Brain microvascular endothelial cell (primary cell): ENCODE measurements at regions not wholly inside any gene's neighbourhood (a gene's known extent, or its start where the extent isn't known, plus 50 kb on each side); places are given as distances from the start of the nearest gene placed in this dataset.
"Not testable (repeated sequence)": the region's sequence is repeated elsewhere in the genome, so short reads cannot be mapped to it uniquely, and the experiment has no call there.

Experiments used
- DNase-seq: peaks from one replicate; pipeline ENCODE4 v3.0.0-alpha.2; 2020
- H3K27ac ChIP-seq: fragments of 250-450 bp; sonication (Bioruptor Pico); 2 replicates; pipeline ENCODE4 v1.5.1; 2020; ENCODE audit warnings: mild to moderate bottlenecking, moderate library complexity
- H3K27me3 ChIP-seq: fragments of 250-450 bp; sonication (Bioruptor Pico); replicated peaks from 2 replicates; pipeline ENCODE4 v1.5.1; 2020; ENCODE audit warnings: mild to moderate bottlenecking
- H3K36me3 ChIP-seq: fragments of 250-450 bp; sonication (Bioruptor Pico); replicated peaks from 2 replicates; pipeline ENCODE4 v1.5.1; 2020; ENCODE audit warnings: mild to moderate bottlenecking
- H3K4me3 ChIP-seq: 2 replicates; pipeline ENCODE4 v1.5.1; 2011; ENCODE audit warnings: low read depth, mild to moderate bottlenecking, control low read depth, low read length, moderate library complexity
- in situ Hi-C: cut with HindIII; loops from 2 replicates; pipeline ENCODE4 v1.10.0; 2017; ENCODE audit warnings: low sequenced_read_pairs, low pct_ligation_motif_present
- TF ChIP-seq, protein P1 (sequence below): IDR thresholded peaks from 2 replicates; pipeline ENCODE4 v1.5.1; 2011; ENCODE audit warnings: low read depth, mild to moderate bottlenecking, moderate library complexity, low read length, control low read depth, inconsistent platforms; ENCODE audit errors: missing control alignments

DNA sequence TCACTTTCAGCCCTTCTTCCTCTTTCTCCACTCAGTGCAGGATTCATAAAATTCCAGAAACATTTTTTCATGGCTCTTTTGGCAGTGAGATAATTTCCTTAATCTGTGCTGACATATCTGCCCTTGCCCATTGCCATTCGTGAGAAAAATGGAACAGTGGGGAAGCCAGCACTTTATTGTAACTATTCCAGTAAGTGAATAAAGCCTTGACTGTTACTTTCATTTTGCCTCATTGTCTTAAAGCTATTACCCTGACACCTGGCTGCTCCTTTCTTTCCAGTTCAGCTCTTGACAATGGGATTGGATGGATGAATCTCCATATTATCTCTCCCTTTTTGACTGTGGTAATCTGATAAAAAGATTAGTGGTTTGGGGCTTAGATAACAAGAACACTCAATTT, 1068.1 kb upstream of the PCDH20 start:
- Histone ChIP-seq H3K27ac (no peak overlapping the region), H3K4me3 (no peak overlapping the region), H3K27me3 (no peaks in the 10 kb centered on the region), H3K36me3 (no peaks in the 10 kb centered on the region)
- in situ Hi-C loops, result no loop called here
- DNase-seq, result no peak
- TF ChIP-seq, protein P1, sequence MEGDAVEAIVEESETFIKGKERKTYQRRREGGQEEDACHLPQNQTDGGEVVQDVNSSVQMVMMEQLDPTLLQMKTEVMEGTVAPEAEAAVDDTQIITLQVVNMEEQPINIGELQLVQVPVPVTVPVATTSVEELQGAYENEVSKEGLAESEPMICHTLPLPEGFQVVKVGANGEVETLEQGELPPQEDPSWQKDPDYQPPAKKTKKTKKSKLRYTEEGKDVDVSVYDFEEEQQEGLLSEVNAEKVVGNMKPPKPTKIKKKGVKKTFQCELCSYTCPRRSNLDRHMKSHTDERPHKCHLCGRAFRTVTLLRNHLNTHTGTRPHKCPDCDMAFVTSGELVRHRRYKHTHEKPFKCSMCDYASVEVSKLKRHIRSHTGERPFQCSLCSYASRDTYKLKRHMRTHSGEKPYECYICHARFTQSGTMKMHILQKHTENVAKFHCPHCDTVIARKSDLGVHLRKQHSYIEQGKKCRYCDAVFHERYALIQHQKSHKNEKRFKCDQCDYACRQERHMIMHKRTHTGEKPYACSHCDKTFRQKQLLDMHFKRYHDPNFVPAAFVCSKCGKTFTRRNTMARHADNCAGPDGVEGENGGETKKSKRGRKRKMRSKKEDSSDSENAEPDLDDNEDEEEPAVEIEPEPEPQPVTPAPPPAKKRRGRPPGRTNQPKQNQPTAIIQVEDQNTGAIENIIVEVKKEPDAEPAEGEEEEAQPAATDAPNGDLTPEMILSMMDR, result no peak

- TF ChIP-seq, protein P1, result no peak
- no peaks in the 10 kb centered on the region for H3K36me3 ChIP-seq
- no peaks in the 10 kb centered on the region for H3K27me3 ChIP-seq
- in situ Hi-C loops, result no loop called here
- H3K27ac ChIP-seq, result no peak overlapping the region
- no peak overlapping the region for H3K4me3 ChIP-seq
- no peak for DNase-seq
Measured at GRCh38 chr13:62482351-62482750, 1066.7 kb upstream of the PCDH20 start.

DNA sequence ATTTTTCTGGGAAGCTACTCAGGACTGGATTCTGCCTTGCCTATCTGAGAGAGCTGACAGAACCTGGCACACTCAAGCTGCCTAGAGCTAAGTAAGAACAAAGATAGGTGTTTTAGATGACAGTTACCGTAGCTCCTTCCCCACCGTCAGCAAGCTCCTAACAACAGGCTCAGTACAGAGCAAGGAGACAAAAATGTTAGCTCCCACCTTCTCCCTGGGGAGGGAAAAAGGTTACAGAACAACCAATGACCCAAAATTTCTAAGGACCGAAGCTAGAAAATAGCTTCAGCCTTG, 1058.2 kb upstream of the PCDH20 start:
- in situ Hi-C loops, result no loop called here
- TF ChIP-seq, protein P1, result no peak
- no peak for DNase-seq
- Histone ChIP-seq H3K36me3 (no peaks in the 10 kb centered on the region), H3K4me3 (no peak overlapping the region), H3K27me3 (no peaks in the 10 kb centered on the region), H3K27ac (no peak overlapping the region)

DNA sequence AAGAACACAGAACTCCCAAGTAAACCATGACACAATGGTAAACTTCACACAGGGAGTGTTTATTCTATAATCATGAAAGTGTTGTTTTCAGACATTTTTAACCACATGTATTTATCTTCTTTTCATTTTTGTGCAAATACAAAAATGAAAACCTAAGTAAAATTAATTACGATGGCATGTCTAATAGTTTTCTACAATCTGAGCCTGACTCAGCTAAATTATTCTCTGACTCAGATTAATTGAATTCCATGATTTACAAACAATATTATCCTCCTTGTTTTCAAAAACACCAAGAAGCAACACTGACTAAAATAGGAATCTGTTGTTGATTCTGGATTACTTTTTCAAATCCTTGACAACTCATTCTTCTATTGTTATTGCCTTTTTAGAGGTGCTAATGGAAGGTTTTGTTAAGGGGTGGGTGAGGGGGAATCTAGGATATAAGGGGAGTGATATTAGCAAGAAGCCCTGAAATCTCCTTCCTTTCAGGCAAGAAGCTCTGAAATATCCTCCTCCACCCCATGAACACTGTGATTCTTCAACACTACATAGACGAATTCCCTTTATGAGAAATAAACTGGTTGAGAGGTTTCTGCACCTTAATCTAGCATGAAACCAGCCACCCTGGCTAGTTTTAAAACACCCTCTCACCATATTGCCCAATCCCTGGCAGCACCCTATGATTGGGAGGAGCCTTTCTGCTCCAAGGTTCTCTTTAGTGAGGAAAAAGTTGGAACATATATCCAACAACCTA, 1057.7 kb upstream of the PCDH20 start:
- TF ChIP-seq, protein P1, result no peak
- in situ Hi-C loops, result no loop called here
- Histone ChIP-seq H3K36me3 (no peaks in the 10 kb centered on the region), H3K4me3 (no peak overlapping the region), H3K27me3 (no peaks in the 10 kb centered on the region), H3K27ac (no peak overlapping the region)
- DNase-seq, result no peak

DNA sequence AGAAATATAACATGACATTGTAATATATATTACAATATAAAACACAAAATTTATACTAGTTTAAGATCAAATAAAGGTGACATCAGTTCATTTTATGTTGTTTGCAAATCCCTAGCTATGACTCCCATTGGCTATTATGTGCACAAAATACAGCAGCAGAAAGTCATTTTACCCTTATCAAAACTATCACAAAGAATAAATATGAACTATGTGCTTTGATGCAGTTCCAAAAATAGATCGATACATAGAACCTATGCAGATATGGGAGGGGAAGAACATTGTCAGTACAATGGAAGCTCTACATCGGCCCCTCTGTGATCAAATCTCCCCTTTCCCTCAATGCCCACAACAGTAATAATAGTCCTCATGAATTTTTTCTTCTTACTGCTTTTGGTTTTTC, 1038.1 kb upstream of the PCDH20 start:
- no peak for DNase-seq
- H3K27me3 ChIP-seq, result no peaks in the 10 kb centered on the region
- H3K4me3 ChIP-seq, result no peak overlapping the region
- H3K27ac ChIP-seq, result no peak overlapping the region
- in situ Hi-C loops, result no loop called here
- H3K36me3 ChIP-seq, result no peaks in the 10 kb centered on the region
- TF ChIP-seq, protein P1, result no peak

DNA sequence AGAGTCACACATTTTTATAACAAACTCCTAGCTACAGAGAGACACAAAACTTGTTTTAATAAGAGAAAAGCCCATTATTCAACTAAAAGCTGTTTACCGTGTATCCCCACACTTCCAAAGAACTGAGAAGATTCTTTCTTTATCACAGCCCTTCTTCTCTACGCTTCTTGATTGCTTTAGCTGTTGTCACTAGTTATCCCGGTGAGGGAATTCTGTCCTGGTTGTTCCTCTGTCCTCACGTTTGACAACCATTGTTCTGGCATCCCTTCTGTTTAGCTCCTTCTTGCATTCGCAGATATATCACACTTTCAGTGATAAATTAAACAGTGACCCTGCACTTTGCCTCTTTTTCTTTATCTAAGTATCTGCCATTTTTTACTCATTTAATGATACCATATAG, 1035.1 kb upstream of the PCDH20 start:
- Histone ChIP-seq H3K27me3 (no peaks in the 10 kb centered on the region), H3K36me3 (no peaks in the 10 kb centered on the region), H3K4me3 (no peak overlapping the region), H3K27ac (no peak overlapping the region)
- in situ Hi-C loops, result no loop called here
- DNase-seq, result no peak
- TF ChIP-seq, protein P1, result no peak

GRCh38 chr13:62447771-62448382, 1032.2 kb upstream of the PCDH20 start:
- H3K4me3 ChIP-seq, in situ Hi-C loops, DNase-seq, H3K27ac ChIP-seq, H3K27me3 ChIP-seq, H3K36me3 ChIP-seq: not testable (repeated sequence)
